SK-N-SH (cell line): ENCODE measurements at regions not wholly inside any gene's neighbourhood (a gene's known extent, or its start where the extent isn't known, plus 50 kb on each side); places are given as distances from the start of the nearest gene placed in this dataset.

Experiments used
- CTCF ChIA-PET: fragments of 300-600, 350-600 bp; formaldehyde crosslinking; extraction: SDS; loops from one replicate; lab custom pipeline; 2021; lab: Yijun Ruan, JAX
- POLR2A ChIA-PET: fragments of 350-600 bp; sonication (Branson Sonifier 250); formaldehyde crosslinking; extraction: SDS; loops from one replicate; lab custom pipeline; 2020; ENCODE audit warnings: antibody characterized with exemption, inconsistent platforms; lab: Yijun Ruan, JAX
- DNase-seq: peaks from one replicate; pipeline ENCODE4 v3.0.0; 2012
- H2AFZ ChIP-seq: fragments of 200-600 bp; sonication (generic); 2 replicates; pipeline ENCODE4 v1.8.1; 2016; ENCODE audit warnings: antibody characterized with exemption, mild to moderate bottlenecking, low read depth
- H3F3A ChIP-seq: fragments of 200-600 bp; sonication (generic); replicated peaks from 2 replicates; pipeline ENCODE3; 2016; ENCODE audit warnings: antibody characterized with exemption, mild to moderate bottlenecking; ENCODE audit not compliant: insufficient read depth
- H3K27ac ChIP-seq, 2 experiments: fragments of 200-500 bp in 1 of 2; fragments of 200-600 bp in 1 of 2; sonication (Bioruptor generic) in 1 of 2; sonication (generic), shearing (Covaris generic) in 1 of 2; 2 replicates each; pipeline versions ENCODE4 v1.5.1 to v1.6.1; 2014 to 2016; ENCODE audit warnings: low read depth in 2 of 2, inconsistent platforms in 1 of 2, low read length in 1 of 2, mild to moderate bottlenecking in 1 of 2, mixed read lengths in 1 of 2
- H3K27me3 ChIP-seq: fragments of 200-600 bp; sonication (generic), shearing (Covaris generic); 2 replicates; pipeline ENCODE4 v1.6.1; 2016; ENCODE audit warnings: mixed run types; ENCODE audit not compliant: insufficient read depth
- H3K36me3 ChIP-seq, 2 experiments: fragments of 200-500 bp in 1 of 2; fragments of 200-600 bp in 1 of 2; sonication (Bioruptor generic) in 1 of 2; sonication (generic) in 1 of 2; replicated peaks in 1 of 2; 2 replicates each; pipeline versions ENCODE3 to v1.5.1; 2014 to 2016; ENCODE audit warnings: low read length in 1 of 2, mild to moderate bottlenecking in 1 of 2; ENCODE audit not compliant: insufficient read depth in 2 of 2, control insufficient read depth in 1 of 2
- H3K4me1 ChIP-seq, 2 experiments: fragments of 200-500 bp in 1 of 2; fragments of 200-600 bp in 1 of 2; sonication (Bioruptor generic) in 1 of 2; sonication (generic), shearing (Covaris generic) in 1 of 2; 2 replicates each; pipeline versions ENCODE4 v1.5.1 to v1.6.1; 2014 to 2016; ENCODE audit warnings: low read depth in 1 of 2, low read length in 1 of 2, mixed run types in 1 of 2; ENCODE audit not compliant: insufficient read depth in 2 of 2, control insufficient read depth in 1 of 2
- H3K4me2 ChIP-seq: fragments of 200-600 bp; sonication (generic), shearing (Covaris generic); 2 replicates; pipeline ENCODE4 v1.6.1; 2017; ENCODE audit warnings: mixed run types
- H3K4me3 ChIP-seq, 2 experiments: fragments of 200-500 bp in 1 of 2; fragments of 200-600 bp in 1 of 2; sonication (Bioruptor generic) in 1 of 2; sonication (generic), shearing (Covaris generic) in 1 of 2; 2 replicates each; pipeline versions ENCODE4 v1.5.1 to v1.8.1; 2014 to 2016; ENCODE audit warnings: low read depth in 2 of 2, inconsistent platforms in 1 of 2, low read length in 1 of 2, mild to moderate bottlenecking in 1 of 2, mixed read lengths in 1 of 2, moderate library complexity in 1 of 2
- H3K79me2 ChIP-seq: fragments of 200-600 bp; sonication (generic); 2 replicates; pipeline ENCODE4 v1.8.1; 2017; ENCODE audit warnings: mild to moderate bottlenecking; ENCODE audit not compliant: insufficient read depth
- H3K9ac ChIP-seq: fragments of 200-600 bp; sonication (generic); 2 replicates; pipeline ENCODE4 v1.6.1; 2017; ENCODE audit warnings: mixed run types
- H3K9me2 ChIP-seq: fragments of 200-600 bp; sonication (generic); 2 replicates; pipeline ENCODE4 v1.6.1; 2017; ENCODE audit warnings: mixed run types
- H3K9me3 ChIP-seq: fragments of 200-600 bp; sonication (generic); 2 replicates; pipeline ENCODE4 v1.6.1; 2017; ENCODE audit warnings: mixed run types, mild to moderate bottlenecking, moderate library complexity
- H4K20me1 ChIP-seq: fragments of 200-600 bp; sonication (generic); 2 replicates; pipeline ENCODE4 v1.6.1; 2017; ENCODE audit warnings: mild to moderate bottlenecking, mixed run types; ENCODE audit not compliant: insufficient read depth
- CHD2 ChIP-seq: fragments of 150-350 bp; IDR thresholded peaks from 2 replicates; pipeline ENCODE4 v1.6.1; 2018; ENCODE audit warnings: low read length; ENCODE audit not compliant: partially characterized antibody
- EZH2phosphoT487 ChIP-seq: fragments of 200-600 bp; sonication (generic); IDR thresholded peaks from 2 replicates; pipeline ENCODE4 v1.6.1; 2017; ENCODE audit warnings: low read depth, mixed run types, mild to moderate bottlenecking, antibody characterized with exemption, moderate library complexity, borderline replicate concordance
- FOXJ3 ChIP-seq: sonication (generic); formaldehyde crosslinking; IDR thresholded peaks from 2 replicates; pipeline ENCODE4 v1.5.1; 2020; ENCODE audit warnings: mild to moderate bottlenecking, missing genetic modification reagents
- GATA2 ChIP-seq: sonication (generic); formaldehyde crosslinking; IDR thresholded peaks from 2 replicates; pipeline ENCODE4 v1.5.0; 2020; ENCODE audit warnings: mild to moderate bottlenecking, missing genetic modification reagents
- IRF3 ChIP-seq: fragments of 150-350 bp; IDR thresholded peaks from 2 replicates; pipeline ENCODE4 v1.6.1; 2016; ENCODE audit warnings: mild to moderate bottlenecking, low read depth, low read length
- NFIC ChIP-seq: IDR thresholded peaks from 2 replicates; pipeline ENCODE4 v1.4.0; 2012; ENCODE audit warnings: borderline replicate concordance
- POLR2AphosphoS5 ChIP-seq: IDR thresholded peaks from 2 replicates; pipeline ENCODE4 v1.6.1; 2012; ENCODE audit warnings: low read depth, low read length
- RFX5 ChIP-seq: IDR thresholded peaks from 2 replicates; pipeline ENCODE4 v1.6.1; 2012; ENCODE audit warnings: mild to moderate bottlenecking, improper control_type of control experiment, low read length
- SIN3A ChIP-seq: IDR thresholded peaks from 2 replicates; pipeline ENCODE4 v1.6.1; 2012; ENCODE audit warnings: low read depth, mild to moderate bottlenecking, low read length, moderate library complexity, borderline replicate concordance
- SMC3 ChIP-seq: IDR thresholded peaks from 2 replicates; pipeline ENCODE4 v1.6.1; 2012; ENCODE audit warnings: low read depth, low read length, improper control_type of control experiment
- TAF1 ChIP-seq: IDR thresholded peaks from 2 replicates; pipeline ENCODE4 v1.6.1; 2012; ENCODE audit warnings: low read depth, mild to moderate bottlenecking, low read length, moderate library complexity, borderline replicate concordance
- TCF12 ChIP-seq: IDR thresholded peaks from 2 replicates; pipeline ENCODE4 v1.4.0; 2012
- WGBS: methylation state at CpG from one replicate; pipeline ENCODE4 v1.1.6; 2017; ENCODE audit warnings: low lambda C conversion rate; 5-methylcytosine and 5-hydroxymethylcytosine counted together
- TF ChIP-seq, protein P1 (sequence below): IDR thresholded peaks from 2 replicates; pipeline ENCODE4 v1.4.0; 2012; ENCODE audit warnings: low read depth, borderline replicate concordance
- TF ChIP-seq, protein P2 (sequence below): IDR thresholded peaks from 2 replicates; pipeline ENCODE4 v1.4.0; 2012; ENCODE audit warnings: low read depth, borderline replicate concordance

DNA sequence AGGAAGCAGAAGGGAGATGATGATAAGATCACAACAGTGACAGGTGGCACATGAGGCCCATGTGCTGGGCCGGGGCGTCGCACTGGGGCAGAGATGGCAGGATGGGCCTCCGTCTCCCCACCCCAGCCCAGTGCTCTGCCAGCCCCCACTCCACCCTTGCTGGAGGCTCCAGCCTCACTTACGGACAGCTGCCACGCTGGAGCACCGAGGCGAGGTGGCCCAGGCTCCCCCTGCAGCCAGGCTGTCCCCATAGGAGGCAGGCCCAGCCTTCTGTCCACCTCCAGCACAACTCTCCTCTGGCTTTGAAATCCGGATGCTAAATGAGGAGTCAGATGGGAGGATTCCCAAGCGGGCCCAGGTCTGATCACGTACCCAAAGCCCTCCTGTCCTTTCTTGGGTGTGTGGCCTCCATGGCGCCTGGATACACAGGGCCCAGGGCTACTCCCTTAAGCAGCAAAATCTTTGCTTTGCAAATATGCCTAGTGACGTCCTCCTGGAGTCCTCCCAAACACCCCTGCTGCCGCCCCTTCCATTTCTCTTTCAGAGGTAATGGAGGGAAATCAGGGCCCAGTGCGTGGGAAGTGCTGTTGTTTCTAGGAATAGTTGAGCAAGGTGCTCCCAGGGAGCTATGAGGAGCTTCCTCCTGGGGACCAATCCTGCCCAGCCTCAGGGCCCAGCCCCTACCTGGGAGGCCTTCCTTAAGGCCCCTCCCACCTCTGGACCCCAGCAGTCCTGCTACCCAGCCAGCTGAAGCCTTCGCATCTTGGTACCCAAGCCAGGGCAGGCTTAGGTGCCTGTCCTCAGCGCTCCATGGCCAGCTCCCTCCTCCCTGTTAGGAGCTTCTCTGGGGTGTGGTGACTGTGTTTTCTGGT lies 170.4 kb upstream of the MYCN start:
- Histone ChIP-seq H3K27me3 (no peaks in the 10 kb centered on the region), H4K20me1 (no peaks in the 10 kb centered on the region), H3K9ac (no peak overlapping the region), H3F3A (no peaks in the 10 kb centered on the region), H3K4me2 (no peak overlapping the region), H2AFZ (no peak overlapping the region), H3K9me3 (no peaks in the 10 kb centered on the region), H3K4me1 (peaks cover 0 to 18% of the 10 kb centered on the region in 2 experiments; a peak in 1 of 4 replicates), H3K9me2 (no peaks in the 10 kb centered on the region), H3K4me3 (no peak overlapping the region), H3K27ac (no peak overlapping the region), H3K79me2 (no peaks in the 10 kb centered on the region), H3K36me3 (no peaks in the 10 kb centered on the region)
- ChIA-PET POLR2A (no interaction called here), CTCF (interaction anchor here (1.3 to 2.1 kb wide), 2 partner anchors 27 to 169 kb away, joined by 3 to 6 read pairs; no protein-coding TSS in a partner anchor)
- TF ChIP-seq FOXJ3 (CRISPR knock-in tag) (no peak), SMC3 (no peak), NFIC (no peak), SIN3A (no peak), RFX5 (no peak), POLR2AphosphoS5 (no peak), TCF12 (no peak), IRF3 (no peak), GATA2 (CRISPR knock-in tag) (no peak), CHD2 (no peak), EZH2phosphoT487 (no peak), TAF1 (no peak)
- TF ChIP-seq, protein P1, sequence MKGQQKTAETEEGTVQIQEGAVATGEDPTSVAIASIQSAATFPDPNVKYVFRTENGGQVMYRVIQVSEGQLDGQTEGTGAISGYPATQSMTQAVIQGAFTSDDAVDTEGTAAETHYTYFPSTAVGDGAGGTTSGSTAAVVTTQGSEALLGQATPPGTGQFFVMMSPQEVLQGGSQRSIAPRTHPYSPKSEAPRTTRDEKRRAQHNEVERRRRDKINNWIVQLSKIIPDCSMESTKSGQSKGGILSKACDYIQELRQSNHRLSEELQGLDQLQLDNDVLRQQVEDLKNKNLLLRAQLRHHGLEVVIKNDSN, result no peak
- TF ChIP-seq, protein P2, sequence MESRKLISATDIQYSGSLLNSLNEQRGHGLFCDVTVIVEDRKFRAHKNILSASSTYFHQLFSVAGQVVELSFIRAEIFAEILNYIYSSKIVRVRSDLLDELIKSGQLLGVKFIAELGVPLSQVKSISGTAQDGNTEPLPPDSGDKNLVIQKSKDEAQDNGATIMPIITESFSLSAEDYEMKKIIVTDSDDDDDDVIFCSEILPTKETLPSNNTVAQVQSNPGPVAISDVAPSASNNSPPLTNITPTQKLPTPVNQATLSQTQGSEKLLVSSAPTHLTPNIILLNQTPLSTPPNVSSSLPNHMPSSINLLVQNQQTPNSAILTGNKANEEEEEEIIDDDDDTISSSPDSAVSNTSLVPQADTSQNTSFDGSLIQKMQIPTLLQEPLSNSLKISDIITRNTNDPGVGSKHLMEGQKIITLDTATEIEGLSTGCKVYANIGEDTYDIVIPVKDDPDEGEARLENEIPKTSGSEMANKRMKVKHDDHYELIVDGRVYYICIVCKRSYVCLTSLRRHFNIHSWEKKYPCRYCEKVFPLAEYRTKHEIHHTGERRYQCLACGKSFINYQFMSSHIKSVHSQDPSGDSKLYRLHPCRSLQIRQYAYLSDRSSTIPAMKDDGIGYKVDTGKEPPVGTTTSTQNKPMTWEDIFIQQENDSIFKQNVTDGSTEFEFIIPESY, result no peak
- no peak for DNase-seq
- 62% methylated on average over 17 of the region's 17 CpGs for WGBS
